CD4-positive, alpha-beta T cell (primary cell): ENCODE measurements at regions not wholly inside any gene's neighbourhood (a gene's known extent, or its start where the extent isn't known, plus 50 kb on each side); places are given as distances from the start of the nearest gene placed in this dataset.
"Not testable (repeated sequence)": the region's sequence is repeated elsewhere in the genome, so short reads cannot be mapped to it uniquely, and the experiment has no call there.

Experiments used
- ATAC-seq: fragments of 200-7000 bp; cut with Tn5 transposase; one replicate; pipeline ENCODE4 v1.10.0; 2022; ENCODE audit warnings: mild to moderate bottlenecking; ENCODE audit not compliant: poor library complexity
- CTCF ChIA-PET: fragments of 350-600 bp; sonication (Branson Sonifier 250); formaldehyde crosslinking; loops from one replicate; lab custom pipeline; 2021; ENCODE audit warnings: antibody characterized with exemption, inconsistent platforms; lab: Charles Lee
- POLR2A ChIA-PET: fragments of 350-600 bp; sonication (Branson Sonifier 250); formaldehyde crosslinking; loops from one replicate; lab custom pipeline; 2021; ENCODE audit warnings: antibody characterized with exemption, inconsistent platforms; lab: Charles Lee
- DNase-seq, 14 experiments: peaks; one replicate each; pipeline ENCODE4 v3.0.0-alpha.2; 2013 to 2020; ENCODE audit warnings: mixed read lengths in 2 of 14
- H3K27ac ChIP-seq, 2 donors: one replicate each; pipeline versions ENCODE4 v1.5.1 to v1.7.0; 2013; ENCODE audit warnings: low read length in 2 of 2, low read depth in 1 of 2, mild to moderate bottlenecking in 1 of 2
- H3K27me3 ChIP-seq, 2 experiments: 1 replicate in 1 of 2; 2 replicates in 1 of 2; pipeline versions ENCODE4 v1.6.1 to v1.7.0; 2013; ENCODE audit warnings: low read length in 2 of 2, control low read depth in 1 of 2, mild to moderate bottlenecking in 1 of 2, moderate library complexity in 1 of 2; ENCODE audit not compliant: insufficient read depth in 2 of 2, control insufficient read depth in 1 of 2
- H3K36me3 ChIP-seq: one replicate; pipeline ENCODE4 v1.6.1; 2013; ENCODE audit warnings: low read length, control low read depth; ENCODE audit not compliant: insufficient read depth
- H3K4me1 ChIP-seq: one replicate; pipeline ENCODE4 v1.6.1; 2013; ENCODE audit warnings: low read length, control low read depth; ENCODE audit not compliant: insufficient read depth
- H3K4me3 ChIP-seq: one replicate; pipeline ENCODE4 v1.5.1; 2013; ENCODE audit warnings: mild to moderate bottlenecking, low read length, moderate library complexity
- H3K9me3 ChIP-seq, 2 experiments: 1 replicate in 1 of 2; 2 replicates in 1 of 2; pipeline versions ENCODE4 v1.6.1 to v1.7.0; 2013; ENCODE audit warnings: low read length in 2 of 2, mild to moderate bottlenecking in 2 of 2, control low read depth in 1 of 2, moderate library complexity in 1 of 2; ENCODE audit not compliant: control insufficient read depth in 1 of 2, insufficient read depth in 1 of 2
- H3K27ac Mint-ChIP-seq: one replicate; pipeline ENCODE4 v1.8.0; 2020; ENCODE audit warnings: mixed read lengths
- H3K27me3 Mint-ChIP-seq: one replicate; pipeline ENCODE4 v1.8.0; 2021; ENCODE audit warnings: mixed read lengths
- H3K36me3 Mint-ChIP-seq: one replicate; pipeline ENCODE4 v1.8.0; 2021; ENCODE audit warnings: low read depth, mixed read lengths
- H3K4me1 Mint-ChIP-seq: one replicate; pipeline ENCODE4 v1.8.0; 2021; ENCODE audit warnings: low read depth, mixed read lengths
- H3K4me3 Mint-ChIP-seq: one replicate; pipeline ENCODE4 v1.8.0; 2020; ENCODE audit warnings: mild to moderate bottlenecking, mixed read lengths
- H3K9me3 Mint-ChIP-seq: one replicate; pipeline ENCODE4 v1.8.0; 2020; ENCODE audit warnings: mixed read lengths
- intact Hi-C, 2 experiments: fragments of 100-400 bp; cut with DNase I in 1 of 2; cut with micrococcal nuclease in 1 of 2; formaldehyde crosslinking; loops; one replicate each; pipeline versions ENCODE4 v1.15.1 to v1.9.0; 2023 to 2025; cut with DNase I, micrococcal nuclease
- TF ChIP-seq, protein P1 (sequence below): fragments of 200-600 bp; IDR thresholded peaks from one replicate; pipeline ENCODE4 v1.8.0; 2022; ENCODE audit warnings: antibody characterized with exemption, mild to moderate bottlenecking

DNA sequence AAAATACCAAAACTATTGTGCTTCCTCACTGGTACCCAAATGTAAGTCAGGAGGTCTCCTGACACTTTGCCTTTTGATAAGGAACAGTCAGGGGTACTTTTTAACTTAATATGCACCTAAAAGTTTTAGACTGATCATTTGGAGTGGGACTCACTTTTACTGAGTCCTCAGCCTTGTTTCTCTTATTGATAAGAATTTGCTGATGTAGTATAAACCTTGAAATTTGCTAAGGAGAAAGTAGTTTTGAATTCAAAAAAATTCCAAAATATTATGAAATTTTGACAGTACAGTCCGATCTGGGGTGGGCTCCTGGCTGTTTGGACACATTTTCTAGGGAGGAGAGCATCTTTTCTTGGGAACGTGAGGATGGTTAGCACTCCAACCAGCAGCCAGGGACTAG, 91.4 kb upstream of the GATB start:
- Mint-ChIP-seq H3K4me3 (no peak overlapping the region), H3K27ac (no peak overlapping the region), H3K27me3 (no peaks in the 10 kb centered on the region), H3K4me1 (no peaks in the 10 kb centered on the region), H3K9me3 (no peaks in the 10 kb centered on the region), H3K36me3 (no peaks in the 10 kb centered on the region)
- no peaks in the 10 kb centered on the region for H3K27me3 ChIP-seq
- H3K27ac ChIP-seq, result no peak overlapping the region
- no peaks in the 10 kb centered on the region for H3K36me3 ChIP-seq
- no peaks in the 10 kb centered on the region for H3K9me3 ChIP-seq
- ATAC-seq (no peak), DNase-seq (no peak)
- ChIA-PET POLR2A (no interaction called here), CTCF (no interaction called here)
- intact Hi-C loops, result no loop called here
- no peak overlapping the region for H3K4me3 ChIP-seq
- no peaks in the 10 kb centered on the region for H3K4me1 ChIP-seq
- TF ChIP-seq, protein P1, sequence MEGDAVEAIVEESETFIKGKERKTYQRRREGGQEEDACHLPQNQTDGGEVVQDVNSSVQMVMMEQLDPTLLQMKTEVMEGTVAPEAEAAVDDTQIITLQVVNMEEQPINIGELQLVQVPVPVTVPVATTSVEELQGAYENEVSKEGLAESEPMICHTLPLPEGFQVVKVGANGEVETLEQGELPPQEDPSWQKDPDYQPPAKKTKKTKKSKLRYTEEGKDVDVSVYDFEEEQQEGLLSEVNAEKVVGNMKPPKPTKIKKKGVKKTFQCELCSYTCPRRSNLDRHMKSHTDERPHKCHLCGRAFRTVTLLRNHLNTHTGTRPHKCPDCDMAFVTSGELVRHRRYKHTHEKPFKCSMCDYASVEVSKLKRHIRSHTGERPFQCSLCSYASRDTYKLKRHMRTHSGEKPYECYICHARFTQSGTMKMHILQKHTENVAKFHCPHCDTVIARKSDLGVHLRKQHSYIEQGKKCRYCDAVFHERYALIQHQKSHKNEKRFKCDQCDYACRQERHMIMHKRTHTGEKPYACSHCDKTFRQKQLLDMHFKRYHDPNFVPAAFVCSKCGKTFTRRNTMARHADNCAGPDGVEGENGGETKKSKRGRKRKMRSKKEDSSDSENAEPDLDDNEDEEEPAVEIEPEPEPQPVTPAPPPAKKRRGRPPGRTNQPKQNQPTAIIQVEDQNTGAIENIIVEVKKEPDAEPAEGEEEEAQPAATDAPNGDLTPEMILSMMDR, result no peak

DNA sequence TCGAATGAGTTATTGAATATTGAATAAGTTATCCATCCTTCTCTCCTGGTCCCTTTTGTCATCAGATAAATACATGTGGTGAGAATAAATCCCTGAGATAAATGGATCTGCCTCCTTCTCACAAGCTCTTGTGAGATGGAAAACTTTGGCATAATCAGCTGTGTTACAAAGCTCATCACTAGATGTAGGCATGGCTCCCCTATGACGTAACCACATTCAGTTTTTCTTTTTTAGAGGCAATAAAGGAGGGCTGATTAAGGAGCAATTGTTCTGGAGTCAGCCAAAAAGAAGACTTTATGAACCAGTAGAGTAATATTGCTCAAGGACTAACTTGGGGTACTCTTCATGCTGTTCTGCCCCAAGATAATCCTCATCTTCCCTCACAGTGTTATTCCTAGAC, 90.5 kb upstream of the GATB start:
- ATAC-seq (no peak), DNase-seq (no peak)
- H3K4me1 ChIP-seq, result no peaks in the 10 kb centered on the region
- ChIA-PET CTCF (no interaction called here), POLR2A (interaction anchor here (0.7 kb wide), 1 partner anchor 84 kb away, joined by 3 read pairs; no protein-coding TSS in a partner anchor)
- no peaks in the 10 kb centered on the region for H3K9me3 ChIP-seq
- H3K9me3 Mint-ChIP-seq, result no peaks in the 10 kb centered on the region
- no peak overlapping the region for H3K4me3 Mint-ChIP-seq
- H3K27ac ChIP-seq, result no peak overlapping the region
- H3K4me1 Mint-ChIP-seq, result no peaks in the 10 kb centered on the region
- H3K36me3 Mint-ChIP-seq, result no peaks in the 10 kb centered on the region
- H3K27ac Mint-ChIP-seq, result no peak overlapping the region
- intact Hi-C loops, result no loop called here
- H3K36me3 ChIP-seq, result no peaks in the 10 kb centered on the region
- H3K27me3 Mint-ChIP-seq, result no peaks in the 10 kb centered on the region
- H3K27me3 ChIP-seq, result no peaks in the 10 kb centered on the region
- TF ChIP-seq, protein P1, result no peak
- H3K4me3 ChIP-seq, result no peak overlapping the region

DNA sequence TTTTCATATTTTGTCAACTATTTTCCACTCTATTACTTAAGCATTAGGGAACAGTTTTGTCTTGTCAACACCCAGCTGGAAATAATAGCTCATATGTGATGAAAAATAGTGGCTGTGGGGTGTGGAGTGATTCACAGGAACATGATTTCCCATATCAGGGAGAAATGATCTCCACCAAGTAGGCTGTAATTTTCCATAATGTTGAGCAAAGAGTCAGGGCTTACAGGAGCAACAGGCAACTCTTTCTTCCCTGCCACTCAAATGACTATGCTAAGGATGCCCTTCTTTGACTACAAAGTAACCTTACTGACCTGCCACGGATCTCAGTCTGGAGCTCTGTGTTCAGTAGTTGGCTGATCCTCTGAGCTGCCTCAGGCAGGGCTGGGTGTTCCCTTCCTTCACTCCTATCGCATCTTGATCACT, 90.0 kb upstream of the GATB start:
- H3K27me3 Mint-ChIP-seq, result no peaks in the 10 kb centered on the region
- H3K9me3 Mint-ChIP-seq, result no peaks in the 10 kb centered on the region
- ChIA-PET CTCF (no interaction called here), POLR2A (interaction anchor here (0.7 kb wide), 1 partner anchor 85 kb away, joined by 3 read pairs; no protein-coding TSS in a partner anchor)
- TF ChIP-seq, protein P1, result no peak
- H3K27ac ChIP-seq, result no peak overlapping the region
- H3K27me3 ChIP-seq, result no peaks in the 10 kb centered on the region
- H3K36me3 Mint-ChIP-seq, result no peaks in the 10 kb centered on the region
- no peaks in the 10 kb centered on the region for H3K4me1 ChIP-seq
- H3K4me1 Mint-ChIP-seq, result no peaks in the 10 kb centered on the region
- H3K9me3 ChIP-seq, result no peaks in the 10 kb centered on the region
- H3K4me3 ChIP-seq, result no peak overlapping the region
- no peak overlapping the region for H3K27ac Mint-ChIP-seq
- ATAC-seq, result no peak
- intact Hi-C loops, result no loop called here
- DNase-seq, result no peak
- H3K4me3 Mint-ChIP-seq, result no peak overlapping the region
- no peaks in the 10 kb centered on the region for H3K36me3 ChIP-seq

DNA sequence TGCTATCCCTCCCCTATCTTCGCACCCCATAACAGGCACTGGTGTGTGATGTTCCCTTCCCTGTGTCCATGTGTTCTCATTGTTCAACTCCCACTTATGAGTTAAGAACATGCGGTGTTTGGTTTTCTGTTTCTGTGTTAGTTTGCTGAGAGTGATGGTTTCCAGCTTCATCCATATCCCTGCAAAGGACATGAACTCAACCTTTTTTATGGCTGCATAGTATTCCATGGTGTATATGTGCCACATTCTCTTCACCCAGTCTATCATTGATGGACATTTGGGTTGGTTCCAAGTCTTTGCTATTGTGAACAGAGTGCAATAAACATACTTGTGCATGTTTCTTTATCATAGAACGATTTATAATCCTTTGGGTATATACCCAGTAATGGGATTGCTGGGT, 84.7 kb upstream of the GATB start:
- CTCF ChIA-PET, H3K4me3 ChIP-seq, intact Hi-C loops, H3K36me3 ChIP-seq, H3K9me3 ChIP-seq, H3K27ac ChIP-seq, H3K36me3 Mint-ChIP-seq, POLR2A ChIA-PET, H3K4me3 Mint-ChIP-seq, H3K4me1 Mint-ChIP-seq, DNase-seq, H3K27me3 ChIP-seq, H3K4me1 ChIP-seq, H3K27me3 Mint-ChIP-seq, ATAC-seq, H3K9me3 Mint-ChIP-seq, H3K27ac Mint-ChIP-seq: not testable (repeated sequence)
